Sigmoid colon (tissue), 4 donors: ENCODE measurements at regions not wholly inside any gene's neighbourhood (a gene's known extent, or its start where the extent isn't known, plus 50 kb on each side); places are given as distances from the start of the nearest gene placed in this dataset.

ENCODE experiments used
- POLR2A ChIP-seq, 2 donors: fragments of 450-650 bp; IDR thresholded peaks; one replicate each; pipeline ENCODE4 v1.6.1; 2016; ENCODE audit warnings: antibody characterized with exemption in 2 of 2, mild to moderate bottlenecking in 2 of 2, moderate library complexity in 2 of 2
- POLR2AphosphoS5 ChIP-seq, 4 donors: sonication (generic); formaldehyde crosslinking; IDR thresholded peaks; one replicate each; pipeline ENCODE4 v1.6.1; 2017; ENCODE audit warnings: antibody characterized with exemption in 4 of 4
- TF ChIP-seq, protein P1 (sequence below), 4 experiments: fragments of 450-650 bp in 3 of 4; fragments of 200-600 bp in 1 of 4; IDR thresholded peaks; one replicate each; pipeline ENCODE4 v1.5.1; 2016 to 2019; ENCODE audit warnings: antibody characterized with exemption in 4 of 4, mild to moderate bottlenecking in 3 of 4, moderate library complexity in 2 of 4

DNA sequence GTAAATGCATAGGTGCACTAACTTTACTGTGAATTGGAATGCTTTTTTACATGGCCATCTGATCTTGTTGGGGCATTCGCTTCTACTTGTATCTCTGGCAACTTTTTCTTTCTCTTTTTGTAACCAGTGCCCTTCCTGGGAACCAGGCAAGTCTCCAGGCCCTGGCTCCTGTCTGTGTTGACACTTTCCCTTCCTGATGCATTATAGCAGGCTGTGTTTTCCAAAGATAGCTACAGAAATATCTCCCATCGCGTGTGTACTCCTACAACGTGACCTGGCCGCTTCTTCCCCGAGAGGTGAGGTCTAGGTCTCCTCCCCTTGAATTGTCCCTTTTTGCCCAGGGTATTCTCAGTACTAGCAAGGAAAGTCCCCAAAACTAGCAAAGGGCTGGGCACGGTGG, 81.1 kb upstream of the SPIN1 start:
- TF ChIP-seq, protein P1, sequence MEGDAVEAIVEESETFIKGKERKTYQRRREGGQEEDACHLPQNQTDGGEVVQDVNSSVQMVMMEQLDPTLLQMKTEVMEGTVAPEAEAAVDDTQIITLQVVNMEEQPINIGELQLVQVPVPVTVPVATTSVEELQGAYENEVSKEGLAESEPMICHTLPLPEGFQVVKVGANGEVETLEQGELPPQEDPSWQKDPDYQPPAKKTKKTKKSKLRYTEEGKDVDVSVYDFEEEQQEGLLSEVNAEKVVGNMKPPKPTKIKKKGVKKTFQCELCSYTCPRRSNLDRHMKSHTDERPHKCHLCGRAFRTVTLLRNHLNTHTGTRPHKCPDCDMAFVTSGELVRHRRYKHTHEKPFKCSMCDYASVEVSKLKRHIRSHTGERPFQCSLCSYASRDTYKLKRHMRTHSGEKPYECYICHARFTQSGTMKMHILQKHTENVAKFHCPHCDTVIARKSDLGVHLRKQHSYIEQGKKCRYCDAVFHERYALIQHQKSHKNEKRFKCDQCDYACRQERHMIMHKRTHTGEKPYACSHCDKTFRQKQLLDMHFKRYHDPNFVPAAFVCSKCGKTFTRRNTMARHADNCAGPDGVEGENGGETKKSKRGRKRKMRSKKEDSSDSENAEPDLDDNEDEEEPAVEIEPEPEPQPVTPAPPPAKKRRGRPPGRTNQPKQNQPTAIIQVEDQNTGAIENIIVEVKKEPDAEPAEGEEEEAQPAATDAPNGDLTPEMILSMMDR (IDR thresholded peaks at IDR 0.05) = no peak
- TF ChIP-seq POLR2A (IDR thresholded peaks at IDR 0.05) (no peak), POLR2AphosphoS5 (IDR thresholded peaks at IDR 0.05) (no peak)
